Endothelial cell of umbilical vein (primary cell): ENCODE measurements at regions not wholly inside any gene's neighbourhood (a gene's known extent, or its start where the extent isn't known, plus 50 kb on each side); places are given as distances from the start of the nearest gene placed in this dataset.

Source experiments
- BruUV-seq: library from RNA; stranded (reverse); fragments of 400-500 nt; replicated peaks from 2 replicates; lab custom pipeline; 2021; lab: Mats Ljungman, UMichigan
- CTCF ChIA-PET: fragments of 300-600, 350-600 bp; sonication (Branson Sonifier 250); formaldehyde crosslinking; loops from one replicate; lab custom pipeline; 2021; ENCODE audit warnings: antibody characterized with exemption, inconsistent platforms; lab: Charles Lee
- POLR2A ChIA-PET: fragments of 300-600, 350-600 bp; sonication (Branson Sonifier 250); formaldehyde crosslinking; loops from one replicate; lab custom pipeline; 2021; ENCODE audit warnings: antibody characterized with exemption, inconsistent platforms; lab: Charles Lee
- DNase-seq: peaks from one replicate; pipeline ENCODE4 v3.0.0-alpha.2; 2011; ENCODE audit warnings: low read depth, low spot score
- FAIRE-seq: peaks from 2 replicates; lab custom pipeline; 2011; peaks lifted over from hg19 to GRCh38; lab: Jason Lieb, UNC
- H2AFZ ChIP-seq: 2 replicates; pipeline ENCODE4 v1.6.0; 2012; ENCODE audit warnings: low read depth, low read length, control low read depth, inconsistent platforms
- H3K27ac ChIP-seq: 2 replicates; pipeline ENCODE4 v1.5.1; 2011; ENCODE audit warnings: low read depth, mild to moderate bottlenecking, control low read depth, low read length, moderate library complexity; ENCODE audit not compliant: insufficient read depth
- H3K27me3 ChIP-seq, 2 experiments: 2 replicates each; pipeline versions ENCODE4 v1.6.0 to v1.6.1; 2011; ENCODE audit warnings: low read length in 2 of 2, mixed read lengths in 1 of 2; ENCODE audit not compliant: control insufficient read depth in 2 of 2, insufficient read depth in 2 of 2
- H3K36me3 ChIP-seq, 2 experiments: 2 replicates in 1 of 2; 3 replicates in 1 of 2; pipeline ENCODE4 v1.5.1; 2011; ENCODE audit warnings: low read length in 2 of 2, mild to moderate bottlenecking in 1 of 2, moderate library complexity in 1 of 2; ENCODE audit not compliant: control insufficient read depth in 2 of 2, insufficient read depth in 2 of 2; ENCODE audit errors: extremely low read depth in 1 of 2
- H3K4me1 ChIP-seq: 3 replicates; pipeline ENCODE4 v1.5.1; 2011; ENCODE audit warnings: mild to moderate bottlenecking, low read length; ENCODE audit not compliant: control insufficient read depth, insufficient read depth; ENCODE audit errors: extremely low read depth
- H3K4me2 ChIP-seq: 2 replicates; pipeline ENCODE4 v1.6.1; 2011; ENCODE audit warnings: low read length, control low read depth, mixed read lengths; ENCODE audit not compliant: insufficient read depth
- H3K4me3 ChIP-seq, 3 experiments: fragments of 200-600 bp in 1 of 3; sonication (generic), shearing (Covaris generic) in 1 of 3; replicated peaks in 1 of 3; 2 replicates each; pipeline ENCODE4 v1.5.1; 2011 to 2016; ENCODE audit warnings: control low read depth in 3 of 3, low read length in 3 of 3, mild to moderate bottlenecking in 2 of 3, inconsistent platforms in 1 of 3, low read depth in 1 of 3, moderate library complexity in 1 of 3; ENCODE audit not compliant: insufficient read depth in 1 of 3
- H3K79me2 ChIP-seq: 2 replicates; pipeline ENCODE4 v1.6.0; 2012; ENCODE audit warnings: low read length, inconsistent platforms; ENCODE audit not compliant: control insufficient read depth, insufficient read depth
- H3K9ac ChIP-seq: replicated peaks from 2 replicates; pipeline ENCODE3; 2011; ENCODE audit warnings: low read length, control low read depth; ENCODE audit not compliant: insufficient read depth; ENCODE audit errors: extremely low read depth
- H3K9me1 ChIP-seq: replicated peaks from 3 replicates; pipeline ENCODE4 v1.6.0; 2011; ENCODE audit warnings: mild to moderate bottlenecking, low read length; ENCODE audit not compliant: control insufficient read depth, insufficient read depth; ENCODE audit errors: extremely low read depth
- H3K9me3 ChIP-seq: replicated peaks from 2 replicates; pipeline ENCODE4 v1.5.1; 2012; ENCODE audit warnings: low read length, inconsistent platforms; ENCODE audit not compliant: control insufficient read depth, insufficient read depth
- H4K20me1 ChIP-seq: replicated peaks from 2 replicates; pipeline ENCODE3; 2011; ENCODE audit warnings: mild to moderate bottlenecking, low read length; ENCODE audit not compliant: control insufficient read depth, insufficient read depth; ENCODE audit errors: extremely low read depth
- CTCF ChIP-seq, 2 donors: IDR thresholded peaks; 1 replicate in 1 of 2; 2 replicates in 1 of 2; pipeline ENCODE4 v1.5.1; 2011; ENCODE audit warnings: low read length in 2 of 2, mild to moderate bottlenecking in 2 of 2, moderate library complexity in 2 of 2, control low read depth in 1 of 2, inconsistent platforms in 1 of 2, low read depth in 1 of 2; ENCODE audit not compliant: insufficient read depth in 1 of 2; ENCODE audit errors: extremely low read depth in 1 of 2
- EZH2 ChIP-seq: IDR thresholded peaks from 2 replicates; pipeline ENCODE4 v1.6.1; 2012; ENCODE audit warnings: borderline replicate concordance, low read depth, mild to moderate bottlenecking, moderate library complexity, low read length, inconsistent platforms; ENCODE audit not compliant: severe bottlenecking
- FOS ChIP-seq: IDR thresholded peaks from 2 replicates; pipeline ENCODE4 v1.6.1; 2011; ENCODE audit warnings: mild to moderate bottlenecking, low read length, moderate library complexity, borderline replicate concordance; ENCODE audit not compliant: insufficient read depth
- GATA2 ChIP-seq: IDR thresholded peaks from 2 replicates; pipeline ENCODE4 v1.7.0; 2011; ENCODE audit warnings: low read depth, mild to moderate bottlenecking, moderate library complexity, mixed read lengths, low read length; ENCODE audit not compliant: insufficient read length, insufficient read depth
- JUN ChIP-seq: IDR thresholded peaks from 2 replicates; pipeline ENCODE4 v1.6.1; 2011; ENCODE audit warnings: borderline replicate concordance, low read depth; ENCODE audit not compliant: insufficient read length, insufficient read depth
- MYC ChIP-seq: IDR thresholded peaks from one replicate; pipeline ENCODE4 v1.6.1; 2011; ENCODE audit warnings: mild to moderate bottlenecking, low read depth, low read length
- POLR2A ChIP-seq: IDR thresholded peaks from 2 replicates; pipeline ENCODE4 v1.6.1; 2012; ENCODE audit warnings: low read depth, mild to moderate bottlenecking, control low read depth, low read length
- POLR2AphosphoS5 ChIP-seq: IDR thresholded peaks from 2 replicates; pipeline ENCODE4 v1.6.1; 2012; ENCODE audit warnings: low read depth, mild to moderate bottlenecking, control low read depth, low read length, moderate library complexity; ENCODE audit not compliant: insufficient read depth
- dilution Hi-C: fragments of 300-500 bp; cut with MboI; formaldehyde crosslinking; loops from one replicate; pipeline ENCODE4 v1.15.0; 2019; ENCODE audit warnings: low sequenced_read_pairs; ENCODE audit not compliant: extremely low pct_ligation_motif_present
- intact Hi-C: fragments of 100-400 bp; cut with micrococcal nuclease; formaldehyde crosslinking; loops from one replicate; pipeline ENCODE4 v1.10.0; 2022
- TF ChIP-seq, protein P1 (sequence below): IDR thresholded peaks from 2 replicates; pipeline ENCODE4 v1.6.1; 2011; ENCODE audit not compliant: insufficient read depth, insufficient read length

- H3K36me3 ChIP-seq: no peaks in the 10 kb centered on the region
- dilution Hi-C loops (no loop called here), intact Hi-C loops (no loop called here)
- ChIA-PET POLR2A (no interaction called here), CTCF (no interaction called here)
- no peaks in the 10 kb centered on the region for H3K4me1 ChIP-seq
- no peak overlapping the region for H2AFZ ChIP-seq
- FAIRE-seq (no peak), DNase-seq (no peak)
- no peaks in the 10 kb centered on the region for H3K9me1 ChIP-seq
- H3K4me2 ChIP-seq: no peak overlapping the region
- BruUV-seq: no TSS peak
- H3K9ac ChIP-seq: no peak overlapping the region
- no peaks in the 10 kb centered on the region for H3K27me3 ChIP-seq
- H3K79me2 ChIP-seq: no peaks in the 10 kb centered on the region
- no peak for TF ChIP-seq POLR2A
- no peak for TF ChIP-seq JUN
- TF ChIP-seq FOS: no peak
- no peak for TF ChIP-seq EZH2
- no peak for TF ChIP-seq POLR2AphosphoS5
- no peak for TF ChIP-seq GATA2
- TF ChIP-seq, protein P1, sequence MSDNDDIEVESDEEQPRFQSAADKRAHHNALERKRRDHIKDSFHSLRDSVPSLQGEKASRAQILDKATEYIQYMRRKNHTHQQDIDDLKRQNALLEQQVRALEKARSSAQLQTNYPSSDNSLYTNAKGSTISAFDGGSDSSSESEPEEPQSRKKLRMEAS: no peak
- TF ChIP-seq CTCF (IDR thresholded peaks at IDR 0.05; ENCODE audit: extremely low read depth in 1 of 2, insufficient read depth in 1 of 2, low read depth in 1 of 2, low read length in 2 of 2): no peak
- no peak for TF ChIP-seq MYC
- no peaks in the 10 kb centered on the region for H4K20me1 ChIP-seq
- no peaks in the 10 kb centered on the region for H3K9me3 ChIP-seq
- no peak overlapping the region for H3K27ac ChIP-seq
- H3K4me3 ChIP-seq: no peak overlapping the region
Measured at GRCh38 chr3:18494251-18494650, 69.1 kb upstream of the SATB1 start.
